ENCODE measurements at regions not wholly inside any gene's neighbourhood (a gene's known extent, or its start where the extent isn't known, plus 50 kb on each side); places are given as distances from the start of the nearest gene placed in this dataset.

GRCh38 chr5:30343707-30344106 lies 849.8 kb upstream of the CDH6 start:
- 72% methylated on average over 3 of the region's 3 CpGs for WGBS, 2 donors
- no peak overlapping the region for H3K27ac ChIP-seq
- H3K4me3 ChIP-seq = no peak overlapping the region
- no peak for DNase-seq
- TF ChIP-seq POLR2A (IDR thresholded peaks at IDR 0.05) (no peak), CTCF (IDR thresholded peaks at IDR 0.05) (no peak)
- no peaks in the 10 kb centered on the region for H3K9me3 ChIP-seq
- intact Hi-C loops (cut with DNase I; ENCODE audit: low total_unique reads) = no loop called here
- no peaks in the 10 kb centered on the region for H3K4me1 ChIP-seq
- H3K36me3 ChIP-seq (ENCODE audit: low read depth, missing control alignments) = no peaks in the 10 kb centered on the region
- no peaks in the 10 kb centered on the region for H3K27me3 ChIP-seq

GRCh38 chr5:30341466-30341865 lies 852.0 kb upstream of the CDH6 start:
- H3K27me3 ChIP-seq = no peaks in the 10 kb centered on the region
- intact Hi-C loops (cut with DNase I; ENCODE audit: low total_unique reads) = no loop called here
- no peak overlapping the region for H3K27ac ChIP-seq
- no peaks in the 10 kb centered on the region for H3K9me3 ChIP-seq
- DNase-seq = no peak
- H3K36me3 ChIP-seq (ENCODE audit: low read depth, missing control alignments) = no peaks in the 10 kb centered on the region
- H3K4me3 ChIP-seq = no peak overlapping the region
- H3K4me1 ChIP-seq = no peaks in the 10 kb centered on the region
- TF ChIP-seq POLR2A (IDR thresholded peaks at IDR 0.05) (no peak), CTCF (IDR thresholded peaks at IDR 0.05) (no peak)
- 78 to 80% methylated on average over 3 of the region's 3 CpGs for WGBS, 2 donors

- no peak for DNase-seq
- Histone ChIP-seq H3K4me1 (no peaks in the 10 kb centered on the region), H3K36me3 (ENCODE audit: low read depth, missing control alignments) (no peaks in the 10 kb centered on the region), H3K9me3 (no peaks in the 10 kb centered on the region), H3K4me3 (no peak overlapping the region), H3K27ac (no peak overlapping the region), H3K27me3 (no peaks in the 10 kb centered on the region)
- intact Hi-C loops (cut with DNase I; ENCODE audit: low total_unique reads) = no loop called here
- TF ChIP-seq CTCF (IDR thresholded peaks at IDR 0.05) (no peak), POLR2A (IDR thresholded peaks at IDR 0.05) (no peak)
- 90 to 92% methylated on average over 5 of the region's 5 CpGs for WGBS, 2 donors
Measured at GRCh38 chr5:30337084-30337573, 856.4 kb upstream of the CDH6 start.

- Histone ChIP-seq H3K4me1 (no peaks in the 10 kb centered on the region), H3K36me3 (ENCODE audit: low read depth, missing control alignments) (no peaks in the 10 kb centered on the region), H3K4me3 (no peak overlapping the region), H3K9me3 (no peaks in the 10 kb centered on the region), H3K27ac (no peak overlapping the region), H3K27me3 (no peaks in the 10 kb centered on the region)
- no peak for DNase-seq
- TF ChIP-seq POLR2A (IDR thresholded peaks at IDR 0.05) = no peak
- TF ChIP-seq CTCF (IDR thresholded peaks at IDR 0.05) = no peak
- WGBS, 2 donors = 95 to 97% methylated on average over 2 of the region's 2 CpGs
- intact Hi-C loops (cut with DNase I; ENCODE audit: low total_unique reads) = no loop called here
Measured at GRCh38 chr5:30331534-30331933, 862.0 kb upstream of the CDH6 start.

GRCh38 chr5:30325795-30326194 lies 867.7 kb upstream of the CDH6 start:
- Histone ChIP-seq H3K4me3 (no peak overlapping the region), H3K27me3 (no peaks in the 10 kb centered on the region), H3K27ac (no peak overlapping the region), H3K9me3 (no peaks in the 10 kb centered on the region), H3K36me3 (ENCODE audit: low read depth, missing control alignments) (no peaks in the 10 kb centered on the region), H3K4me1 (no peaks in the 10 kb centered on the region)
- DNase-seq = no peak
- no peak for TF ChIP-seq POLR2A (IDR thresholded peaks at IDR 0.05)
- TF ChIP-seq CTCF (IDR thresholded peaks at IDR 0.05) = no peak
- intact Hi-C loops (cut with DNase I; ENCODE audit: low total_unique reads) = no loop called here
- WGBS, 2 donors = 83 to 93% methylated on average over 1 of the region's 1 CpG

Measured in testis (tissue), 2 donors.